HEK293 (cell line): ENCODE measurements at regions not wholly inside any gene's neighbourhood (a gene's known extent, or its start where the extent isn't known, plus 50 kb on each side); places are given as distances from the start of the nearest gene placed in this dataset.

ENCODE experiments used
- CTCF ChIA-PET: fragments of 350-600 bp; formaldehyde crosslinking; extraction: SDS; loops from one replicate; lab custom pipeline; 2021; ENCODE audit warnings: antibody characterized with exemption; lab: Yijun Ruan, JAX
- POLR2A ChIA-PET: fragments of 300-600 bp; formaldehyde crosslinking; extraction: SDS; loops from one replicate; lab custom pipeline; 2020; ENCODE audit warnings: antibody characterized with exemption, inconsistent platforms; lab: Yijun Ruan, JAX
- H3K27ac ChIP-seq: fragments of 200-500 bp; sonication (Bioruptor generic); 2 replicates; pipeline ENCODE4 v1.5.1; 2014; ENCODE audit warnings: low read depth, low read length, control low read depth, inconsistent platforms; ENCODE audit errors: extremely low read depth
- H3K36me3 ChIP-seq, 2 experiments: fragments of 200-500 bp in 1 of 2; sonication (Bioruptor generic) in 1 of 2; 1 replicate in 1 of 2; 2 replicates in 1 of 2; pipeline ENCODE4 v1.5.1; 2014 to 2017; ENCODE audit warnings: inconsistent platforms in 2 of 2, low read length in 2 of 2; ENCODE audit not compliant: control insufficient read depth in 2 of 2, insufficient read depth in 1 of 2
- H3K4me1 ChIP-seq: fragments of 200-500 bp; sonication (Bioruptor generic); 2 replicates; pipeline ENCODE4 v1.5.1; 2014; ENCODE audit warnings: mild to moderate bottlenecking, low read length, inconsistent platforms; ENCODE audit not compliant: control insufficient read depth, insufficient read depth
- H3K4me3 ChIP-seq: 2 replicates; pipeline ENCODE4 v1.5.1; 2011; ENCODE audit warnings: low read depth, mild to moderate bottlenecking, control low read depth, low read length, moderate library complexity
- H3K9me3 ChIP-seq: fragments of 200-500 bp; sonication (Bioruptor generic); 2 replicates; pipeline ENCODE4 v1.5.1; 2014; ENCODE audit warnings: low read depth, low read length, inconsistent platforms; ENCODE audit not compliant: control insufficient read depth, insufficient read depth
- GLIS2 ChIP-seq: fragments of 450-650 bp; formaldehyde crosslinking; IDR thresholded peaks from 2 replicates; pipeline ENCODE4 v1.5.1; 2016; ENCODE audit warnings: missing biosample characterization, missing genetic modification characterization
- KLF16 ChIP-seq: fragments of 450-650 bp; formaldehyde crosslinking; IDR thresholded peaks from 2 replicates; pipeline ENCODE4 v1.5.1; 2017; ENCODE audit warnings: missing biosample characterization, missing genetic modification characterization
- PATZ1 ChIP-seq: fragments of 450-650 bp; formaldehyde crosslinking; IDR thresholded peaks from 2 replicates; pipeline ENCODE4 v1.5.1; 2016; ENCODE audit warnings: missing biosample characterization, missing genetic modification characterization
- SP2 ChIP-seq: fragments of 450-650 bp; formaldehyde crosslinking; IDR thresholded peaks from 2 replicates; pipeline ENCODE4 v1.5.1; 2016; ENCODE audit warnings: missing biosample characterization, missing genetic modification characterization
- SP7 ChIP-seq: fragments of 450-650 bp; formaldehyde crosslinking; IDR thresholded peaks from 2 replicates; pipeline ENCODE4 v1.5.1; 2016; ENCODE audit warnings: missing biosample characterization, missing genetic modification characterization
- ZBTB48 ChIP-seq: fragments of 450-650 bp; formaldehyde crosslinking; IDR thresholded peaks from 2 replicates; pipeline ENCODE4 v1.5.1; 2016; ENCODE audit warnings: missing biosample characterization, missing genetic modification characterization
- ZNF221 ChIP-seq: fragments of 450-650 bp; formaldehyde crosslinking; IDR thresholded peaks from 2 replicates; pipeline ENCODE4 v1.5.1; 2017; ENCODE audit warnings: missing biosample characterization, missing genetic modification characterization, borderline replicate concordance
- ZNF223 ChIP-seq: fragments of 450-650 bp; formaldehyde crosslinking; IDR thresholded peaks from 2 replicates; pipeline ENCODE4 v1.5.1; 2016; ENCODE audit warnings: missing biosample characterization, missing genetic modification characterization
- ZNF24 ChIP-seq: fragments of 450-650 bp; formaldehyde crosslinking; IDR thresholded peaks from 2 replicates; pipeline ENCODE4 v1.5.1; 2016; ENCODE audit warnings: missing biosample characterization, missing genetic modification characterization
- ZNF274 ChIP-seq, 2 experiments: fragments of 200-500 bp in 1 of 2; fragments of 450-650 bp in 1 of 2; sonication (Bioruptor generic) in 1 of 2; formaldehyde crosslinking in 1 of 2; IDR thresholded peaks; 2 replicates each; pipeline versions ENCODE4 v1.5.1 to v1.6.1; 2014 to 2016; ENCODE audit warnings: borderline replicate concordance in 1 of 2, inconsistent platforms in 1 of 2, low read length in 1 of 2, missing biosample characterization in 1 of 2, missing genetic modification characterization in 1 of 2
- ZNF324 ChIP-seq: fragments of 450-650 bp; formaldehyde crosslinking; IDR thresholded peaks from 2 replicates; pipeline ENCODE4 v1.5.1; 2016; ENCODE audit warnings: missing biosample characterization, missing genetic modification characterization
- ZNF350 ChIP-seq: fragments of 450-650 bp; formaldehyde crosslinking; IDR thresholded peaks from 2 replicates; pipeline ENCODE4 v1.5.0; 2017; ENCODE audit warnings: missing biosample characterization, mild to moderate bottlenecking, missing genetic modification characterization
- ZNF366 ChIP-seq: fragments of 450-650 bp; formaldehyde crosslinking; conservative IDR thresholded peaks from 2 replicates; pipeline ENCODE4 v1.5.1; 2016; ENCODE audit warnings: missing biosample characterization, missing genetic modification characterization
- ZNF433 ChIP-seq: fragments of 450-650 bp; formaldehyde crosslinking; IDR thresholded peaks from 2 replicates; pipeline ENCODE4 v1.5.1; 2016; ENCODE audit warnings: missing biosample characterization, missing genetic modification characterization, low read depth
- ZNF473 ChIP-seq: fragments of 450-650 bp; formaldehyde crosslinking; IDR thresholded peaks from 2 replicates; pipeline ENCODE4 v1.5.1; 2017; ENCODE audit warnings: missing biosample characterization, missing genetic modification characterization
- ZNF514 ChIP-seq: fragments of 450-650 bp; formaldehyde crosslinking; IDR thresholded peaks from 2 replicates; pipeline ENCODE4 v1.5.1; 2016; ENCODE audit warnings: missing biosample characterization, missing genetic modification characterization
- ZNF610 ChIP-seq: fragments of 450-650 bp; formaldehyde crosslinking; IDR thresholded peaks from 2 replicates; pipeline ENCODE4 v1.5.1; 2016; ENCODE audit warnings: missing biosample characterization, missing genetic modification characterization, borderline replicate concordance
- ZNF624 ChIP-seq: fragments of 450-650 bp; formaldehyde crosslinking; IDR thresholded peaks from 2 replicates; pipeline ENCODE4 v1.5.1; 2017; ENCODE audit warnings: missing biosample characterization, missing genetic modification characterization
- ZNF626 ChIP-seq: fragments of 450-650 bp; sonication (Bioruptor Pico); formaldehyde crosslinking; IDR thresholded peaks from 2 replicates; pipeline ENCODE4 v1.5.1; 2018; ENCODE audit warnings: missing biosample characterization, missing genetic modification characterization, inconsistent platforms
- ZNF658 ChIP-seq: fragments of 450-650 bp; formaldehyde crosslinking; IDR thresholded peaks from 2 replicates; pipeline ENCODE4; 2016; ENCODE audit warnings: missing biosample characterization, missing genetic modification characterization
- ZNF664 ChIP-seq: fragments of 450-650 bp; formaldehyde crosslinking; IDR thresholded peaks from 2 replicates; pipeline ENCODE4 v1.5.1; 2016; ENCODE audit warnings: missing biosample characterization, missing genetic modification characterization
- ZSCAN5A ChIP-seq: fragments of 450-650 bp; formaldehyde crosslinking; IDR thresholded peaks from 2 replicates; pipeline ENCODE4 v1.5.1; 2016; ENCODE audit warnings: missing biosample characterization, missing genetic modification characterization

- H3K4me1 ChIP-seq, result no peaks in the 10 kb centered on the region
- ChIA-PET POLR2A (no interaction called here), CTCF (no interaction called here)
- H3K9me3 ChIP-seq, result no peaks in the 10 kb centered on the region
- no peak for TF ChIP-seq PATZ1 (tag by site-specific recombination)
- TF ChIP-seq SP2, result no peak
- TF ChIP-seq GLIS2 (tag by site-specific recombination), result no peak
- no peak overlapping the region for H3K27ac ChIP-seq
- no peaks in the 10 kb centered on the region for H3K36me3 ChIP-seq
- H3K4me3 ChIP-seq, result no peak overlapping the region
Observed at GRCh38 chr7:132730105-132730504, 153.8 kb upstream of the PLXNA4 start.

GRCh38 chr7:132723506-132724081 is 147.3 kb upstream of the PLXNA4 start:
- Histone ChIP-seq H3K4me3 (no peak overlapping the region), H3K36me3 (no peaks in the 10 kb centered on the region), H3K9me3 (no peaks in the 10 kb centered on the region), H3K27ac (no peak overlapping the region), H3K4me1 (no peaks in the 10 kb centered on the region)
- ChIA-PET CTCF (interaction anchor here (1.3 kb wide), 1 partner anchor 11 kb away, joined by 5 read pairs; no protein-coding TSS in a partner anchor), POLR2A (no interaction called here)
- no peak for TF ChIP-seq KLF16
- TF ChIP-seq ZNF366 (tag by site-specific recombination), result no peak
- no peak for TF ChIP-seq ZNF350 (tag by site-specific recombination)
- no peak for TF ChIP-seq ZNF433 (tag by site-specific recombination)
- no peak for TF ChIP-seq ZNF658 (tag by site-specific recombination)
- TF ChIP-seq ZNF626 (tag by site-specific recombination), result no peak
- no peak for TF ChIP-seq ZBTB48
- no peak for TF ChIP-seq ZNF664 (tag by site-specific recombination)
- TF ChIP-seq ZNF221 (tag by site-specific recombination), result no peak
- TF ChIP-seq ZNF624 (tag by site-specific recombination), result no peak
- TF ChIP-seq ZSCAN5A, result no peak
- no peak for TF ChIP-seq ZNF473
- TF ChIP-seq SP7 (tag by site-specific recombination), result no peak
- no peak for TF ChIP-seq ZNF24 (tag by site-specific recombination)
- TF ChIP-seq ZNF610 (tag by site-specific recombination), result no peak
- TF ChIP-seq ZNF223 (tag by site-specific recombination), result no peak
- no peak for TF ChIP-seq ZNF324 (tag by site-specific recombination)
- no peak for TF ChIP-seq ZNF274 (IDR thresholded peaks at IDR 0.05; ENCODE audit: low read length)
- TF ChIP-seq ZNF274 (tag by site-specific recombination; IDR thresholded peaks at IDR 0.05; ENCODE audit: borderline replicate concordance), result no peak
- TF ChIP-seq ZNF514 (tag by site-specific recombination), result no peak
